ENCODE measurements at regions not wholly inside any gene's neighbourhood (a gene's known extent, or its start where the extent isn't known, plus 50 kb on each side); places are given as distances from the start of the nearest gene placed in this dataset.

- no peak for DNase-seq (ENCODE audit: low spot score)
- no peak for TF ChIP-seq CTCF (IDR thresholded peaks at IDR 0.05; ENCODE audit: extremely low read depth, missing control alignments)
Measured at GRCh38 chr21:17370916-17371315, 141.9 kb upstream of the CXADR start.

GRCh38 chr21:17371450-17371849, 141.4 kb upstream of the CXADR start:
- no peak for TF ChIP-seq CTCF (IDR thresholded peaks at IDR 0.05; ENCODE audit: extremely low read depth, missing control alignments)
- no peak for DNase-seq (ENCODE audit: low spot score)

- DNase-seq (ENCODE audit: low spot score) = no peak
- no peak for TF ChIP-seq CTCF (IDR thresholded peaks at IDR 0.05; ENCODE audit: extremely low read depth, missing control alignments)
Measured at GRCh38 chr21:17372200-17372599, 140.6 kb upstream of the CXADR start.

- TF ChIP-seq CTCF (IDR thresholded peaks at IDR 0.05; ENCODE audit: extremely low read depth, missing control alignments) = no peak
- no peak for DNase-seq (ENCODE audit: low spot score)
Measured at GRCh38 chr21:17386498-17386897, 126.3 kb upstream of the CXADR start.

- peak; percentile 18 for TF ChIP-seq CTCF (IDR thresholded peaks at IDR 0.05; ENCODE audit: extremely low read depth, missing control alignments)
- DNase-seq (ENCODE audit: low spot score) = peak; percentile 60
Measured at GRCh38 chr21:17387030-17387617, 125.7 kb upstream of the CXADR start.

- DNase-seq (ENCODE audit: low spot score) = no peak
- TF ChIP-seq CTCF (IDR thresholded peaks at IDR 0.05; ENCODE audit: extremely low read depth, missing control alignments) = no peak
Measured at GRCh38 chr21:17388226-17388625, 124.6 kb upstream of the CXADR start.

GRCh38 chr21:17389311-17389710, 123.5 kb upstream of the CXADR start:
- no peak for DNase-seq (ENCODE audit: low spot score)
- TF ChIP-seq CTCF (IDR thresholded peaks at IDR 0.05; ENCODE audit: extremely low read depth, missing control alignments) = no peak

Measured in GM20000 (cell line).